ENCODE measurements at regions not wholly inside any gene's neighbourhood (a gene's known extent, or its start where the extent isn't known, plus 50 kb on each side); places are given as distances from the start of the nearest gene placed in this dataset.

GRCh38 chr14:106269029-106269428 is 742.6 kb downstream of the TMEM121 start:
- TF ChIP-seq CTCF (IDR thresholded peaks at IDR 0.05) = no peak
- TF ChIP-seq EZH2 (IDR thresholded peaks at IDR 0.05; ENCODE audit: borderline replicate concordance, insufficient read depth, low read depth, low read length, poor library complexity, severe bottlenecking) = no peak
- peak overlapping the region in 3 of 5 experiments; percentile 8 to 42 (median 11) for H3K4me3 ChIP-seq (ENCODE audit: control extremely low read depth in 1 of 5, extremely low read depth in 1 of 5, insufficient read depth in 1 of 5, low read depth in 2 of 5, low read length in 4 of 5)
- H3K9ac ChIP-seq (ENCODE audit: low read length) = no peak overlapping the region
- H3K4me2 ChIP-seq (replicated peaks; ENCODE audit: low read depth, low read length, poor library complexity, severe bottlenecking) = no peak overlapping the region
- H3K79me2 ChIP-seq (ENCODE audit: control insufficient read depth, insufficient read depth, low read length) = no peaks in the 10 kb centered on the region
- H3K4me1 Mint-ChIP-seq = peaks cover 8% of the 10 kb centered on the region
- no peak overlapping the region for H3K27ac ChIP-seq (ENCODE audit: low read length in 2 of 2)
- intact Hi-C loops (cut with micrococcal nuclease) = no loop called here
- no peaks in the 10 kb centered on the region for H4K20me1 ChIP-seq (ENCODE audit: control insufficient read depth, insufficient read depth, low read length, poor library complexity, severe bottlenecking)
- POLR2A ChIA-PET = interaction anchor here (1.1 kb wide), 1 partner anchor 407 kb away, joined by 6 read pairs; no protein-coding TSS in a partner anchor
- peaks cover 24% of the 10 kb centered on the region for H3K27me3 Mint-ChIP-seq
- CTCF ChIA-PET = interaction anchor here (0.8 to 1.1 kb wide), 2 partner anchors 8 to 53 kb away, joined by 3 read pairs; no protein-coding TSS in a partner anchor
- no peak overlapping the region for H2AFZ ChIP-seq (ENCODE audit: insufficient read depth, low read depth, low read length, poor library complexity, severe bottlenecking)
- no peaks in the 10 kb centered on the region for H3K27me3 ChIP-seq (replicated peaks in 1 of 4; ENCODE audit: control extremely low read depth in 1 of 4, control insufficient read depth in 3 of 4, insufficient read depth in 4 of 4, low read length in 3 of 4)
- H3K9me3 ChIP-seq (ENCODE audit: control extremely low read depth in 1 of 3, control insufficient read depth in 2 of 3, insufficient read depth in 1 of 3, low read length in 2 of 3) = no peaks in the 10 kb centered on the region
- no peaks in the 10 kb centered on the region for H3K36me3 ChIP-seq (replicated peaks in 1 of 2; ENCODE audit: control extremely low read depth in 1 of 2, control insufficient read depth in 1 of 2, extremely low read depth in 1 of 2, insufficient read depth in 2 of 2, low read length in 1 of 2)
- H3K27ac Mint-ChIP-seq = peak overlapping the region; percentile 86
- H3K4me1 ChIP-seq (ENCODE audit: control insufficient read depth in 2 of 2, insufficient read depth in 2 of 2, low read length in 2 of 2) = peaks cover 3 to 7% of the 10 kb centered on the region in 2 donors
- H3K4me3 Mint-ChIP-seq = peak overlapping the region; percentile 87
- H3K9me3 Mint-ChIP-seq (ENCODE audit: insufficient read depth) = no peaks in the 10 kb centered on the region
- DNase-seq (peak; percentile 25), ATAC-seq (ENCODE audit: low read depth) (peak; percentile 45)
- no CpG with 5 or more reads among the region's 2 CpGs for WGBS (ENCODE audit: insufficient coverage)

- Mint-ChIP-seq H3K4me1 (peaks cover 8% of the 10 kb centered on the region), H3K27ac (peak overlapping the region; percentile 20), H3K4me3 (peak overlapping the region; percentile 50), H3K27me3 (peaks cover 26% of the 10 kb centered on the region), H3K9me3 (ENCODE audit: insufficient read depth) (no peaks in the 10 kb centered on the region)
- TF ChIP-seq CTCF (IDR thresholded peaks at IDR 0.05) = no peak
- no peak for TF ChIP-seq EZH2 (IDR thresholded peaks at IDR 0.05; ENCODE audit: borderline replicate concordance, insufficient read depth, low read depth, low read length, poor library complexity, severe bottlenecking)
- ChIA-PET CTCF (interaction anchor here (1.1 to 1.3 kb wide), 2 partner anchors 10 to 52 kb away, joined by 3 read pairs; no protein-coding TSS in a partner anchor), POLR2A (interaction anchor here (1.1 kb wide), 1 partner anchor 408 kb away, joined by 6 read pairs; no protein-coding TSS in a partner anchor)
- Histone ChIP-seq H3K36me3 (replicated peaks in 1 of 2; ENCODE audit: control extremely low read depth in 1 of 2, control insufficient read depth in 1 of 2, extremely low read depth in 1 of 2, insufficient read depth in 2 of 2, low read length in 1 of 2) (no peaks in the 10 kb centered on the region), H3K4me1 (ENCODE audit: control insufficient read depth in 2 of 2, insufficient read depth in 2 of 2, low read length in 2 of 2) (peaks cover 3 to 7% of the 10 kb centered on the region in 2 donors), H3K4me2 (replicated peaks; ENCODE audit: low read depth, low read length, poor library complexity, severe bottlenecking) (no peak overlapping the region), H3K27me3 (replicated peaks in 1 of 4; ENCODE audit: control extremely low read depth in 1 of 4, control insufficient read depth in 3 of 4, insufficient read depth in 4 of 4, low read length in 3 of 4) (no peaks in the 10 kb centered on the region), H4K20me1 (ENCODE audit: control insufficient read depth, insufficient read depth, low read length, poor library complexity, severe bottlenecking) (no peaks in the 10 kb centered on the region), H2AFZ (ENCODE audit: insufficient read depth, low read depth, low read length, poor library complexity, severe bottlenecking) (no peak overlapping the region), H3K27ac (ENCODE audit: low read length in 2 of 2) (no peak overlapping the region), H3K9me3 (ENCODE audit: control extremely low read depth in 1 of 3, control insufficient read depth in 2 of 3, insufficient read depth in 1 of 3, low read length in 2 of 3) (no peaks in the 10 kb centered on the region), H3K4me3 (ENCODE audit: control extremely low read depth in 1 of 5, extremely low read depth in 1 of 5, insufficient read depth in 1 of 5, low read depth in 2 of 5, low read length in 4 of 5) (peak overlapping the region in 1 of 5 experiments; percentile 8), H3K9ac (ENCODE audit: low read length) (no peak overlapping the region), H3K79me2 (ENCODE audit: control insufficient read depth, insufficient read depth, low read length) (no peaks in the 10 kb centered on the region)
- 88% methylated on average over 3 of the region's 12 CpGs for WGBS (ENCODE audit: insufficient coverage)
- intact Hi-C loops (cut with micrococcal nuclease) = no loop called here
- DNase-seq (no peak), ATAC-seq (ENCODE audit: low read depth) (no peak)
Measured at GRCh38 chr14:106269451-106270204, 743.2 kb downstream of the TMEM121 start.
